Embryonic facial prominence (tissue), 1 donor: ENCODE measurements at regions not wholly inside any gene's neighbourhood (a gene's known extent, or its start where the extent isn't known, plus 50 kb on each side); places are given as distances from the start of the nearest gene placed in this dataset.
"Not testable (repeated sequence)": the region's sequence is repeated elsewhere in the genome, so short reads cannot be mapped to it uniquely, and the experiment has no call there.

ENCODE experiments used
- DNase-seq: peaks from one replicate; pipeline ENCODE4 v3.0.0-alpha.2; 2016; ENCODE audit errors: extremely low spot score

GRCh38 chr2:187610450-187610849 lies 56.2 kb upstream of the TFPI start:
- not testable (repeated sequence) for DNase-seq

DNA sequence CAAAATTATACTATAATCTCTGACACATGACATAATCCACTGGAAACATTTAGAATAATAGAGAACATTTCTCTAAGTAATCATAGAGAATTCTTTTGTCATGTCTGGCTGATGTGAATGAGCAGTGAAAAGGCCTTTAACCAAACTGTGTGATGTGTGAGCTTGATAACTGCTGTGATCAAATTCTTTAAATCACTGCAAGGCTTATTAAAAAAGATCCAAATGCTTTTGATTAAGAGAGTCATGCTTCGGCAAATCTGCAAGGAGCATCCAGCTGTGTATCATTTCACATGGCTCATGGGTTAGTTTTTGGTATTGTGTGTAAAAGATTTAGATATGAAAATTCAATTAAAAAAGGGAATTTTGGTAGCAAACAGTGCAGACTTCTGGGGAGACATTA lies 58.6 kb upstream of the TFPI start:
- no peak for DNase-seq

GRCh38 chr2:187614756-187615155 lies 60.5 kb upstream of the TFPI start:
- no peak for DNase-seq

GRCh38 chr2:187615364-187615763 lies 61.1 kb upstream of the TFPI start:
- no peak for DNase-seq

- DNase-seq, result no peak
Measured at GRCh38 chr2:187615902-187616301, 61.7 kb upstream of the TFPI start.

- DNase-seq, result no peak
Measured at GRCh38 chr2:187617120-187617519, 62.9 kb upstream of the TFPI start.

- no peak for DNase-seq
Measured at GRCh38 chr2:187617905-187618304, 63.7 kb upstream of the TFPI start.

DNA sequence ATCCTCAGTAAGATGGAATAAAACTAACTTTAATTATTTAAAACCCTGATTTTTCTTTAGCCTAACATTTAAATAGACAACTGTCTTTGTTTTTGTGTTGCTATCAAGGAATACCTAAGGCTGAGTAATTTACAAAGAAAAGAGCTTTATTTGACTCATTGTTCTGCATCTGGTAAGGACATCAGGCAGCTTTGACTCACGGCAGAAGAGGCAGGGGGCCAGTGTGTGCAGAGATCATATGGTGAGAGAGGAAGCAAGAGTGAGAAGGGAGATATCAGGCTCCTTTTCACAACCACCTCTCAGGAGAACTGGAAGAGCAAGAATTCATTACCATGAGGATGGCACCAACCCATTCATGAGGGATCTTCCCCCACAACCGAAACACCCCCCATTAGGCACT lies 64.6 kb upstream of the TFPI start:
- DNase-seq, result no peak

DNA sequence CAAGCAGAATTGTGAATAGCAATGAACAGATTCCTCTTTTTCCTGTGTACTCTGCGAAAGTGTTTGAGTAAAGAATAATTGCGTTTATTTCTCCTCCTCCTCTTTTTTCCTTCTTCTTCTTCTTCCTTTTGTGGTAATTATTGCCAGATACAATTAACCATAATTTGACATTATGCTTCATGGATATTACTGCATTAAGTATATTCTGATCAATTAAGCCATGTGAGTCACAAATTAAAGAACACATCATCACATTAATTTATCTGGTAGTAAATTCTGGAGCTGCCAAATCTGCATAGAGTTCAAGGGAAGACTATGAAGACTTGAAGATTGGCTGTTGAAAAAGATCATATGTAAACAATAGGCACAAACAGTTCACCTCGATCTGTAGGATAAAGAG lies 72.9 kb upstream of the TFPI start:
- no peak for DNase-seq

GRCh38 chr2:187636731-187637391 lies 82.6 kb upstream of the TFPI start:
- DNase-seq, result not testable (repeated sequence)

GRCh38 chr2:187637392-187637740 lies 83.1 kb upstream of the TFPI start:
- DNase-seq, result not testable (repeated sequence)

DNA sequence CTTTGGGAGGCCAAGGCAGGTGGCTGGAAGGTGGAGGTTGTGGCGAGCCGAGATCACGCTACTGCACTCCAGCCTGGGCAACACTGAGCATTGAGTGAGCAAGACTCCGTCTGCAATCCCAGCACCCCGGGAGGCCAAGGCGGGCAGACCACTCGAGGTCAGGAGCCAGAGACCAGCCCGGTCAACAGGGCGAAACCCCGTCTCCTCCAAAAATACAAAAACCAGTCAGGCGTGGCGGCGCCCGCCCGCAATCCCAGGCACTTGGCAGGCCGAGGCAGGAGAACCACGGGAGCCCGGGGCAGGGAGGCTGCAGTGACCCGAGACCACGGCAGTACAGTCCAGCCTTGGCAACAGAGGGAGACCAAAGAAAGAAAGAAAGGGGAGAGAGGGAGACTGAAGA lies 83.5 kb upstream of the TFPI start:
- not testable (repeated sequence) for DNase-seq

DNA sequence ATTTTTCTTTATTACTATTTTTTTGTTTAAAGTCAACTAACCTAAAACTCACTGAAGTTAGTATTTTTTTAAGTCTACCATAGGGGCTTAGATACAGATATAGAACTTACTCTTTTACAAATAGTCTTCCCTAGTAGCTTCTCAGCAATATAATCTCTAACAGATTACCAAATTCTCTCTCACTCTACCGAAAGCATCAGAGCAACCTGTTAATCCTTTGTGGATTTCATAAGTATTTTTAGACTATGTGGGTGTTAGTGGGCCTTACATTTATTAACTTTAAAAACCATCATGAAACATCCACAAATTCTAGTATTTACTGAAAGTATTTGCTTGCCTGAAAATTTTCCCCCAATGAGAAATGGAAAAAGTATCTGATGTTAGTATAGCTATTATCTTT lies 84.6 kb upstream of the TFPI start:
- no peak for DNase-seq

DNA sequence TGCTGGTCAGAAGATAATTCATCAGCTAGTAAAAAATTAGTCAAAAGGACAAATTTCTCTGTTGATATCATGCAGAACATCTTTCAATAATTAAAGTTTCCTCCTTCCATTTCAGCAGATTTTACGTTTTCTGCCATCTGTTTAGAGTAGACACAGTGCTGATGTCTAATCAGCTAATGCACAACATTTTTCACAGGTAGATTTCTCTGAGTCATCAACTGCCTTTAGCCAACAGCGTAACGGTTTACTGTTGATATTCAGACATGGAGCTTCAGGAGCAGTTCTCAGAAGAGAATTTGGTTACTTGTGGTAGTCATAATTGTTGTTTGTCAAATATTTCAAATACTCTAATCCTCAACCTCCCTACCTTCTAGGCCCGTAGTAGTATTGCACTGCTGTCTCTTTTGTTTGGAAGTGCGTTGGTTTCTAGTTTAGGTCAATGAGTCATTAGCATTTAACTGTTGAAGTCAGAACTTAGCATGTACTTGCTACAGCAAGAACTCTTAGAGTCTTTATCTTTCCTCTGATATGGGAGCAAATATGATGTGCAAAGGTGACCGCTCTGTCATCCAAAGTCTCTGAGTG lies 86.8 kb upstream of the TFPI start:
- DNase-seq, result no peak

DNA sequence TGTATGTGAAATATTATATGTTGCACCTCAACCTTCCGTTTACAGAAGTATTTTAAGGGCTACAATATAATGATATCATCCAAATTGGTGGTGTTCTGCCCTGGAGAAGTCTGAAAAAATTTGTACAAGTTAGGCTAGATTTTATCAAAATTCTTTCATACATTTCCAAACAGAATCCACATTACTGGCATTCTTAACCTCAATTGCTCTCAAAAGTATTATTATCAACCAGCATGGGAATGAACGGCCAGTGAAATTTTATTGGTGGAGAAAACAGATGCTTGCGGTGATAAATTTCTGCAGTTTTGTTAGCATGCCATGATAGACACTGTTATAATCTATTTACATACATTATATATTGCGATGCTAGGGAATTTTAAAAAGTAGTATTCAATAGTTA lies 88.3 kb upstream of the TFPI start:
- no peak for DNase-seq

DNA sequence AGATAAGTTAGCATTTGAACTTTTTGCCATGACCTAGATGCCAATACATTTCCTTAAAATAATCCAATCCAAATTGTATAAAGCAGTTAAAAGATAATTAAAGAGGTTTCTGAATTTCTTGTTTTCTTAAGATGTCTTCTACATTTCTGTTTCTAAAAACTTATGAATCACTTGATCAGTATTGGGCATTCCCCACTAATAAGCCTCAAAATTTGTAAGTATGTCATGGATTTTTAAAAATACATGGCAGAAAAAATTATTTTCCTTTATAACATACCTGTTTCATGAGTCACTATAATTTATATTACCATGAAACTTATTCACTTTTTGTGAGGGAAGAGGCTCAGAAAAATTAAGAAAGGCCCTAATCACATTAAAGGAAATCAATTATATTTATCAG lies 90.3 kb upstream of the TFPI start:
- no peak for DNase-seq

- no peak for DNase-seq
Measured at GRCh38 chr2:187644981-187645380, 90.7 kb upstream of the TFPI start.

DNA sequence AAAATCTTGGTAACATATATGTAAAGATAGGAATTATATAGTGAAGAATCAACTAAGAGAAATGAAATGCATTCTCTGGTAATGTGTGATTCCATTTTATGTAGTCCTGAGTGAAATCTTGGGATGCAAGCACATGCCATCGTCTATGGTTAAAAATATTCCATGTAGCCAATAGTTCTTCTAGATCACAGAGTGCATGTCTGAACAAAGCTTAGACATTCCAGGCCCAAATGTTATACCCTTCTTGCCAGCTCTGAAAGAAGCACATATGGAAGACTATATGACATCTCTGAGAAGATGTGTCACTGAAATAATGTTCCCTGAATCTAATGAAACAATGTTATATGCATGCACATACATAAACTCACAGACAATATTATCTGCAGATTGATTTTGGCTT lies 92.3 kb upstream of the TFPI start:
- DNase-seq, result no peak

DNA sequence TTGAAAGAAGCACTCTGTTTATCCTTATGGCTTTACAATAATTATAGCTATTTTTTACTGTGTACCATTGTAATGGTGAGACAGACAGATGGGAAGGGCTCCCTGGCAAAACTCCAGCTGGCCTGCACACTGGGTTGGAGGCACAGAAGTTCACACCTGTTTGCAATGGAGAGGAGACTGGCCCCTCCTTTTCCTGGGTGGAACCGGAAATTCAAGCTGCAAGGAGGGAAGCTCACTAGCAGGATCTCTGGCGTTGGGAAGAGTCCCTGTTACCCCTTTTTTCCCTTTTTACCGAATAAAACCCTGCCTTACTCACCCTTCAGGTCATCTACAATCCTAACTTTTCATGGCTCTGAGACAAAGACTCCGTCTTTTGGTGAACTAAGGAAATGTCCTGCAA lies 100.3 kb upstream of the TFPI start:
- no peak for DNase-seq

DNA sequence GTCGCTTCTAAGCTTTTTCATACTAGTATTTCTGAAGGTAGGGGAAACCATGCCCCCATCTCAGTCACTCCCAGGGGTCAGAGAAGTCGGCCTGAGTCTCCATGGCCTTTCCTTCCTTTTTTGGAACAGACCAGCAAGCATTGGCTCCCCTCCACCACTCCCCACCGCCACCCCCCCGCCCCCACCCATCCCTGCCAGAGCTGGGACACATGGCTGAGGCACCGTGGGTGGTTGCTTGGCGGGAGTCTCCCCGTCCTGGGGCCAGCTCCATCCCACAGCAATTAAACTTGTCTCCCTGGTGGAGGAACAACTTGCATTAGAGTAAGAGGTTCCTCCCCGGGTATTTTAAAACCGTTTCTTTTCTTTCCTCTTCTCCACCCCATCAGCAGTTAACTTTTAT lies 100.8 kb upstream of the TFPI start:
- DNase-seq, result no peak

DNA sequence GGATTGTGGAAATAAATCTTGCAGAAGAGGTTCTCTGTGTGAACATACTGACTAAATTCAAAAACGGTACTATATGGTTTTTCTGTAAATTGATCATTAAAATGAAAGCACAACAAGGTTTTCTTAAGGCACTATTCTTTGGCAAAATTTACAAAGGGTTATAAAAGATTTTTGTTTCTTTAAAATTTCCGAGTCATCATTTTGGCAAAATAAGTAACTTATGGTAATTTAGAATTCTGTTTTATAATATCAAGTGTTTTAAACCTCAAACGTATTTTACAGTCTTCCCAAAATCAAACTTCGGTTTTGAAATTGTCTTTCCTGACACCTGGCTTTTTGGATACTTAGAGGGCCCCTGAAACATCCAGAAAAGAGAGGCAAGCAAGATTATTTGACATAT lies 101.9 kb upstream of the TFPI start:
- DNase-seq, result no peak

- no peak for DNase-seq
Measured at GRCh38 chr2:187658952-187659525, 104.8 kb upstream of the TFPI start.

DNA sequence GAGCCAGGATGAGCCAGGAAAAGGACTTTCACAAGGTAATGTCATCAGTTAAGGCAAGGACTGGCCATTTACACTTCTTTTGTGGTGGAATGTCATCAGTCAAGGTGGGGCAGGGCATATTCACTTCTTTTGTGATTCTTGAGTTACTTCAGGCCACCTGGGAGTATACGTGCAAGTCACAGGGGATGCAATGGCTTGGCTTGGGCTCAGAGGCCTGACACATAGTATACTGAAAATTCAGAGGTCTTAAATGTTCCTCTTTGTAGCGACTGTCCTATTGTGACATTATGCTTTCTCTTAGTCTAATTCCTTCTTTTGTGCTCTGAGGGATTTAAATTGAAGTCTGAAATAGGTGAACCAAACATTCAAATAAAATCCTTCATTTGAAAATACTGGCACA lies 121.8 kb upstream of the TFPI start:
- not testable (repeated sequence) for DNase-seq

- DNase-seq, result no peak
Measured at GRCh38 chr2:187679454-187679853, 125.2 kb upstream of the TFPI start.
